ENCODE measurements at regions not wholly inside any gene's neighbourhood (a gene's known extent, or its start where the extent isn't known, plus 50 kb on each side); places are given as distances from the start of the nearest gene placed in this dataset.

DNA sequence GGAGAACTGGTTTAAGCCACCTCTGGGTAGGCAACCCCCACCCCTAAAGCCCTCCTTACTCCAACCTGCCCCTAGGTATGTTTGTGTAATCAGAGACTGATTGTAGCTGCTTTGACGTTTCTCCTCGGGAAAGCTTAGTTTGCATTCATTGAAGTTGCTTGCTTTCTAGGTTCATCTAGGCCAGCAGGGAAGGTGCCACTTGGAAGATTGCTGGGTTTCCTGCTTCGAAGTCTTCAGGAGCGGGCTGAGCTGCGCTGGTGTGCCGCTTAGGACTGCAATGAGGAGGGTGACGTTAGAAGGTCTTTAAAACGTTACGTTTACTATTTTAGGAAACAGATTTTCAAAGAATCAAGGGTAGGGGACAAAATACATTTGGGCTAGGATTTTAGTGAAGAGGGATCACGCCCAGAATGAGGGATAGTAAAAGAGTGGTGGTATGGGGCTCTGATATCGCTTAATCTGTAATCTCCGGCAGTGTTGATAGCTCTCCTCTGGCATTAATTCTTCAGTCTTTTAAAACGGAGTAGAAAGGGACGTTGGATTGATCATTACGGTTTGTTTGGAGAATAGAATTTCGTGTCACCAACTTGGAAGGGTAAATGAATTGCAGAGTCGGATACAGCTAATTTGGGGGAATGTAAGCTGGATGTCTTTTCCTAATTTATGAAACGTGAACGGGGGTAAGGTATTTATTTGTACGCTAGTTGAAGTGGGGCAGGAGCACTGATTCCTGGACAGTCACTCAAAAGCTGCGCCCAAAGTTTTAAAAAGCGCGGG is 92.6 kb upstream of the PRDM1 start:
- no peak for TF ChIP-seq EP300 (IDR thresholded peaks at IDR 0.05)
- TF ChIP-seq CTCF (IDR thresholded peaks at IDR 0.05), result no peak
